ENCODE measurements at regions not wholly inside any gene's neighbourhood (a gene's known extent, or its start where the extent isn't known, plus 50 kb on each side); places are given as distances from the start of the nearest gene placed in this dataset.
A peak's percentile ranks its signal among the peaks of the same experiment; 100 is the strongest.
"Not testable (repeated sequence)": the region's sequence is repeated elsewhere in the genome, so short reads cannot be mapped to it uniquely, and the experiment has no call there.

DNA sequence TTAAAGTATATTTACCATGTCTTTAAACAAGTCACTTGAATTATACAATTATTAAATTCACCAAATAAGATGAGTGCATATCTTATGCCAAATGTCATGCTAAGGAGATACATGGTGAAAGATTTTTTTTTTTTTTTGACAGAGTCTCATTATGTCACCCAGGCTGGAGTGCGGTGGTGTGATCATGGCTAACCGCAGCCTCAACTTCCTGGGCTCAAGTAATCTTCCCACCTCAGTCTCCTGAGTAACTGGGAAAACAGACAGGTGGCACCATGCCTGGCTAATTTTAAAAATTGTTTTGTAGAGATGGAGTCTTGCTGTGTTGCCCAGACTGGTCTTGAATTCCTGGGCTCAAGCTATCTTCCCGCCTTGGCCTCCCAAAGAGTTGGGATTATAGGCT, 149.0 kb upstream of the GOT2 start:
- Histone ChIP-seq H3K9ac (ENCODE audit: low read length) (no peak overlapping the region), H3K27ac (ENCODE audit: low read length) (no peak overlapping the region), H3K4me2 (ENCODE audit: low read depth, low read length) (no peak overlapping the region), H2AFZ (ENCODE audit: low read length) (no peak overlapping the region), H3K79me2 (ENCODE audit: low read length) (no peaks in the 10 kb centered on the region), H3K9me3 (replicated peaks; ENCODE audit: insufficient read depth, low read length) (no peaks in the 10 kb centered on the region), H3K36me3 (replicated peaks; ENCODE audit: insufficient read depth, low read length) (no peaks in the 10 kb centered on the region), H3F3A (ENCODE audit: insufficient read depth, low read length) (no peaks in the 10 kb centered on the region), H4K20me1 (ENCODE audit: insufficient read depth, low read length) (no peaks in the 10 kb centered on the region), H3K9me2 (replicated peaks; ENCODE audit: insufficient read depth, low read length) (no peaks in the 10 kb centered on the region), H3K27me3 (replicated peaks; ENCODE audit: insufficient read depth, low read length) (no peaks in the 10 kb centered on the region), H3K4me3 (ENCODE audit: low read length) (no peak overlapping the region), H3K4me1 (ENCODE audit: low read length) (no peaks in the 10 kb centered on the region)
- DNase-seq, result no peak
- TF ChIP-seq, protein P1, sequence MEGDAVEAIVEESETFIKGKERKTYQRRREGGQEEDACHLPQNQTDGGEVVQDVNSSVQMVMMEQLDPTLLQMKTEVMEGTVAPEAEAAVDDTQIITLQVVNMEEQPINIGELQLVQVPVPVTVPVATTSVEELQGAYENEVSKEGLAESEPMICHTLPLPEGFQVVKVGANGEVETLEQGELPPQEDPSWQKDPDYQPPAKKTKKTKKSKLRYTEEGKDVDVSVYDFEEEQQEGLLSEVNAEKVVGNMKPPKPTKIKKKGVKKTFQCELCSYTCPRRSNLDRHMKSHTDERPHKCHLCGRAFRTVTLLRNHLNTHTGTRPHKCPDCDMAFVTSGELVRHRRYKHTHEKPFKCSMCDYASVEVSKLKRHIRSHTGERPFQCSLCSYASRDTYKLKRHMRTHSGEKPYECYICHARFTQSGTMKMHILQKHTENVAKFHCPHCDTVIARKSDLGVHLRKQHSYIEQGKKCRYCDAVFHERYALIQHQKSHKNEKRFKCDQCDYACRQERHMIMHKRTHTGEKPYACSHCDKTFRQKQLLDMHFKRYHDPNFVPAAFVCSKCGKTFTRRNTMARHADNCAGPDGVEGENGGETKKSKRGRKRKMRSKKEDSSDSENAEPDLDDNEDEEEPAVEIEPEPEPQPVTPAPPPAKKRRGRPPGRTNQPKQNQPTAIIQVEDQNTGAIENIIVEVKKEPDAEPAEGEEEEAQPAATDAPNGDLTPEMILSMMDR (IDR thresholded peaks at IDR 0.05; ENCODE audit: low read length), result no peak
- TF ChIP-seq EZH2phosphoT487 (IDR thresholded peaks at IDR 0.05; ENCODE audit: low read length) (no peak), EZH2 (optimal IDR thresholded peaks at IDR 0.05; ENCODE audit: low read depth, low read length) (no peak)

DNA sequence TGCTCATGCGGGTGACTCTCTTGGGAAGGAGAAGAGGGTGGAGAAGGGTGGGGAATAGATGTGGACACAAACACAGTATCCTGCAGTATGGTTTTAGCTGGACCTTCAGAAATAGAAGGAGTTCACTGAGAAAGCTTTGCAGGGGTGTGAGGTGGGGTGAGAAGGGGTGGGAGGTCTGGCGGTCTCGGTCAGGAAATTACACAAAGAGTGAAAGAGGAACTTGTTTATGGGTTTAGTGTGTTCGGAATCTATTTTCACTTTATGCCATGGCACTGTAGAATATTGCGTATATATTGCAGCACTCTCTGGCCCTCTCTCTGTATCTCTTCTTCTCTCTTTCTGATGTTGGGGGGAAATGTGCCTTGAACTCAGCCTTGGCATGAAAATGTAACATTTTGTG, 148.2 kb upstream of the GOT2 start:
- no peak overlapping the region for H3K27ac ChIP-seq (ENCODE audit: low read length)
- no peak for DNase-seq

DNA sequence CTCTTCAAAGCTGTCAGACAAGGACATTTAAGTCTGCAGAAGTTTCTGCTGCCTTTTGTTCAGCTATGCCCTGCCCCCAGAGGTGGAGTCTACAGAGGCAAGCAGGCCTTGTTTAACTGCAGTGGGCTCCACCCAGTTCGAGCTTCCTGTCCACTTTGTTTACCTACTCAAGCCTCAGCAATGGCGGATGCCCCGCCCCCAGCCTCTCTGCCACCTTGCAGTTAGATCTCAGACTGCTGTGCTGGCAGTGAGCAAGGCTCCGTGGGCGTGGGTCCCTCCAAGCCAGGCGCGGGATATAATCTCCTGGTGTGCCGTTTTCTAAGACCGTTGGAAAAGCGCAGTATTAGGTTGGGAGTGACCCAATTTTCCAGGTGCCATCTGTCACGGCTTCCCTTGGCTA, 144.5 kb upstream of the GOT2 start:
- not testable (repeated sequence) for H3K4me2 ChIP-seq (ENCODE audit: low read depth, low read length); H3K4me3 ChIP-seq (ENCODE audit: low read length); H3F3A ChIP-seq (ENCODE audit: insufficient read depth, low read length); H3K9ac ChIP-seq (ENCODE audit: low read length); H3K9me3 ChIP-seq (replicated peaks; ENCODE audit: insufficient read depth, low read length); H3K36me3 ChIP-seq (replicated peaks; ENCODE audit: insufficient read depth, low read length); H3K4me1 ChIP-seq (ENCODE audit: low read length); H3K27ac ChIP-seq (ENCODE audit: low read length); H3K79me2 ChIP-seq (ENCODE audit: low read length); H3K27me3 ChIP-seq (replicated peaks; ENCODE audit: insufficient read depth, low read length); H2AFZ ChIP-seq (ENCODE audit: low read length); H3K9me2 ChIP-seq (replicated peaks; ENCODE audit: insufficient read depth, low read length); H4K20me1 ChIP-seq (ENCODE audit: insufficient read depth, low read length)
- DNase-seq, result peak; percentile 12

More for the DNA sequence above, 148.2 kb upstream of the GOT2 start:
- no peaks in the 10 kb centered on the region for H4K20me1 ChIP-seq (ENCODE audit: insufficient read depth, low read length)
- no peak overlapping the region for H3K4me2 ChIP-seq (ENCODE audit: low read depth, low read length)
- H3K36me3 ChIP-seq (replicated peaks; ENCODE audit: insufficient read depth, low read length), result no peaks in the 10 kb centered on the region
- no peaks in the 10 kb centered on the region for H3K9me2 ChIP-seq (replicated peaks; ENCODE audit: insufficient read depth, low read length)
- no peak overlapping the region for H3K9ac ChIP-seq (ENCODE audit: low read length)
- no peaks in the 10 kb centered on the region for H3K4me1 ChIP-seq (ENCODE audit: low read length)
- no peaks in the 10 kb centered on the region for H3K27me3 ChIP-seq (replicated peaks; ENCODE audit: insufficient read depth, low read length)
- no peak overlapping the region for H2AFZ ChIP-seq (ENCODE audit: low read length)
- H3K4me3 ChIP-seq (ENCODE audit: low read length), result no peak overlapping the region
- H3K9me3 ChIP-seq (replicated peaks; ENCODE audit: insufficient read depth, low read length), result no peaks in the 10 kb centered on the region
- H3F3A ChIP-seq (ENCODE audit: insufficient read depth, low read length), result no peaks in the 10 kb centered on the region
- TF ChIP-seq, protein P1 (IDR thresholded peaks at IDR 0.05; ENCODE audit: low read length), result no peak
- no peaks in the 10 kb centered on the region for H3K79me2 ChIP-seq (ENCODE audit: low read length)

DNA sequence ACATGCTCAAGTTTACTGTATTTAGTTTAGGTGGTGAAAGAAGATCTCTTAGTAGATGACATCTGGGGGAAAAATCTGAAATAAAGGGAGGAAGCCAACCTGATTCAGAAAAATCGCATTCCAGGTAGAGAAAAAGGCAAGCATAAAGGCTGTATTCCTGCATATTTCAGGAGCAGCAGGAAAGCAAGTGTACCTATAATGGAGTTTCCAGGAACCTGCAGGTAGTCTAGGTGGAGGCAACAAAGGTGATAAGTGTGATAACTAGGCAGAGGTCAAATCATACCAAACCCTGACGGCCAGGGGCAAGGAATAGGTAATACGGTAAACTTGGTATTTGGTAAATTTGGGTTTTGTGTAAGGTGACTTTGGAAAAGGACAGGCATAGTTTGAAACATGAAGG, 132.8 kb upstream of the GOT2 start:
- Histone ChIP-seq H3K4me1 (ENCODE audit: low read length) (no peaks in the 10 kb centered on the region), H3K4me2 (ENCODE audit: low read depth, low read length) (no peak overlapping the region), H3K79me2 (ENCODE audit: low read length) (no peaks in the 10 kb centered on the region), H3K9me3 (replicated peaks; ENCODE audit: insufficient read depth, low read length) (no peaks in the 10 kb centered on the region), H2AFZ (ENCODE audit: low read length) (no peak overlapping the region), H3K27me3 (replicated peaks; ENCODE audit: insufficient read depth, low read length) (no peaks in the 10 kb centered on the region), H3K9me2 (replicated peaks; ENCODE audit: insufficient read depth, low read length) (no peaks in the 10 kb centered on the region), H4K20me1 (ENCODE audit: insufficient read depth, low read length) (no peaks in the 10 kb centered on the region), H3K4me3 (ENCODE audit: low read length) (no peak overlapping the region), H3K27ac (ENCODE audit: low read length) (no peak overlapping the region), H3F3A (ENCODE audit: insufficient read depth, low read length) (no peaks in the 10 kb centered on the region), H3K9ac (ENCODE audit: low read length) (no peak overlapping the region), H3K36me3 (replicated peaks; ENCODE audit: insufficient read depth, low read length) (no peaks in the 10 kb centered on the region)
- DNase-seq, result no peak
- TF ChIP-seq EZH2phosphoT487 (IDR thresholded peaks at IDR 0.05; ENCODE audit: low read length), result no peak
- TF ChIP-seq EZH2 (optimal IDR thresholded peaks at IDR 0.05; ENCODE audit: low read depth, low read length), result no peak
- TF ChIP-seq, protein P1 (IDR thresholded peaks at IDR 0.05; ENCODE audit: low read length), result no peak
